IMR-90 (cell line): ENCODE measurements at regions not wholly inside any gene's neighbourhood (a gene's known extent, or its start where the extent isn't known, plus 50 kb on each side); places are given as distances from the start of the nearest gene placed in this dataset.

Experiments used
- ATAC-seq: fragments of 200-7000 bp; cut with Tn5 transposase; 2 replicates; pipeline ENCODE4 v1.9.1; 2020; ENCODE audit warnings: low read depth, mild to moderate bottlenecking, moderate library complexity
- BruUV-seq: library from RNA; stranded (reverse); fragments of 400-500 nt; replicated peaks from 2 replicates; lab custom pipeline; 2021; lab: Mats Ljungman, UMichigan
- CTCF ChIA-PET: fragments of 300-600 bp; formaldehyde crosslinking; extraction: SDS; loops from one replicate; lab custom pipeline; 2021; ENCODE audit warnings: antibody characterized with exemption; lab: Yijun Ruan, JAX
- POLR2A ChIA-PET: fragments of 300-600 bp; sonication (Branson Sonifier 250); formaldehyde crosslinking; loops from one replicate; lab custom pipeline; 2022; ENCODE audit warnings: antibody characterized with exemption; ENCODE audit not compliant: unreplicated experiment; lab: Charles Lee
- DNase-seq: peaks from one replicate; pipeline ENCODE4 v3.0.0; 2013
- H2AFZ ChIP-seq: replicated peaks from 2 replicates; pipeline ENCODE3; 2013; ENCODE audit warnings: low read length, mild to moderate bottlenecking; ENCODE audit not compliant: poor library complexity
- H2AK5ac ChIP-seq: 2 replicates; pipeline ENCODE4 v1.6.1; 2013; ENCODE audit warnings: low read depth, low read length, inconsistent platforms
- H2AK9ac ChIP-seq: replicated peaks from 2 replicates; pipeline ENCODE3; 2013; ENCODE audit warnings: mild to moderate bottlenecking, low read depth, low read length, moderate library complexity; ENCODE audit not compliant: poor library complexity
- H2BK120ac ChIP-seq: 2 replicates; pipeline ENCODE4 v1.6.1; 2013; ENCODE audit warnings: low read depth, low read length, inconsistent platforms
- H2BK15ac ChIP-seq: 3 replicates; pipeline ENCODE4 v1.6.1; 2013; ENCODE audit warnings: low read depth, low read length, inconsistent platforms
- H2BK20ac ChIP-seq: 2 replicates; pipeline ENCODE4 v1.6.1; 2013; ENCODE audit warnings: low read depth, mild to moderate bottlenecking, inconsistent platforms, low read length, moderate library complexity
- H2BK5ac ChIP-seq: 2 replicates; pipeline ENCODE4 v1.6.1; 2013; ENCODE audit warnings: mild to moderate bottlenecking, low read depth, low read length, inconsistent platforms; ENCODE audit not compliant: poor library complexity, severe bottlenecking
- H3K14ac ChIP-seq: replicated peaks from 2 replicates; pipeline ENCODE4 v1.6.1; 2013; ENCODE audit warnings: low read depth, low read length, inconsistent platforms
- H3K18ac ChIP-seq: 2 replicates; pipeline ENCODE4 v1.6.1; 2013; ENCODE audit warnings: low read depth, low read length, control low read depth
- H3K23ac ChIP-seq: 2 replicates; pipeline ENCODE4 v1.6.1; 2013; ENCODE audit warnings: low read depth, low read length, inconsistent platforms
- H3K27ac ChIP-seq: 2 replicates; pipeline ENCODE4 v1.5.1; 2013; ENCODE audit warnings: mild to moderate bottlenecking, control low read depth, low read length; ENCODE audit not compliant: insufficient read depth
- H3K27me3 ChIP-seq: 2 replicates; pipeline ENCODE4 v1.6.1; 2013; ENCODE audit warnings: low read length; ENCODE audit not compliant: control insufficient read depth, insufficient read depth
- H3K36me3 ChIP-seq: 2 replicates; pipeline ENCODE4 v1.6.1; 2013; ENCODE audit warnings: low read length, mixed read lengths; ENCODE audit not compliant: control insufficient read depth, insufficient read depth
- H3K4ac ChIP-seq: 2 replicates; pipeline ENCODE4 v1.6.1; 2013; ENCODE audit warnings: low read depth, low read length, inconsistent platforms
- H3K4me1 ChIP-seq: 2 replicates; pipeline ENCODE4 v1.6.1; 2013; ENCODE audit warnings: low read length, mixed read lengths; ENCODE audit not compliant: control insufficient read depth, insufficient read depth
- H3K4me2 ChIP-seq: 2 replicates; pipeline ENCODE4 v1.6.1; 2013; ENCODE audit warnings: low read depth, mild to moderate bottlenecking, control low read depth, low read length, moderate library complexity
- H3K4me3 ChIP-seq: 2 replicates; pipeline ENCODE4 v1.5.1; 2013; ENCODE audit warnings: low read depth, mild to moderate bottlenecking, control low read depth, low read length, moderate library complexity; ENCODE audit not compliant: insufficient read depth
- H3K56ac ChIP-seq: 2 replicates; pipeline ENCODE4 v1.6.1; 2013; ENCODE audit warnings: low read length, inconsistent platforms; ENCODE audit not compliant: insufficient read depth; ENCODE audit errors: extremely low read depth
- H3K79me1 ChIP-seq, 2 experiments: 2 replicates each; pipeline ENCODE4 v1.6.1; 2013; ENCODE audit warnings: low read length in 2 of 2, inconsistent platforms in 1 of 2, low read depth in 1 of 2
- H3K9ac ChIP-seq: 2 replicates; pipeline ENCODE4 v1.6.1; 2013; ENCODE audit warnings: low read depth, low read length, control low read depth
- H3K9me1 ChIP-seq: 2 replicates; pipeline ENCODE4 v1.6.1; 2013; ENCODE audit warnings: low read length, inconsistent platforms; ENCODE audit not compliant: insufficient read depth
- H3K9me3 ChIP-seq: 2 replicates; pipeline ENCODE4 v1.6.1; 2013; ENCODE audit warnings: low read length; ENCODE audit not compliant: control insufficient read depth, insufficient read depth
- H4K20me1 ChIP-seq: 2 replicates; pipeline ENCODE4 v1.6.1; 2013; ENCODE audit warnings: low read length, inconsistent platforms; ENCODE audit not compliant: insufficient read depth
- H4K5ac ChIP-seq: 2 replicates; pipeline ENCODE4 v1.6.1; 2013; ENCODE audit warnings: mild to moderate bottlenecking, low read depth, low read length, control low read depth
- H4K8ac ChIP-seq, 2 experiments: 2 replicates each; pipeline ENCODE4 v1.6.1; 2013; ENCODE audit warnings: low read depth in 2 of 2, low read length in 2 of 2, control low read depth in 1 of 2, inconsistent platforms in 1 of 2
- H4K91ac ChIP-seq: 2 replicates; pipeline ENCODE4 v1.6.1; 2013; ENCODE audit warnings: low read depth, low read length, inconsistent platforms; ENCODE audit not compliant: insufficient read depth
- CEBPB ChIP-seq: IDR thresholded peaks from 2 replicates; pipeline ENCODE4 v1.6.1; 2012; ENCODE audit warnings: low read depth, low read length, improper control_type of control experiment
- FOS ChIP-seq: fragments of 150-350 bp; IDR thresholded peaks from 2 replicates; pipeline ENCODE4 v1.6.1; 2016; ENCODE audit warnings: low read depth, low read length
- MAFK ChIP-seq: IDR thresholded peaks from 2 replicates; pipeline ENCODE4 v1.6.1; 2012; ENCODE audit warnings: low read depth, low read length, improper control_type of control experiment
- SMC3 ChIP-seq: fragments of 150-350 bp; IDR thresholded peaks from 2 replicates; pipeline ENCODE4 v1.6.1; 2016; ENCODE audit warnings: low read depth, mild to moderate bottlenecking, antibody characterized with exemption, low read length, moderate library complexity
- WGBS, 2 experiments: methylation state at CpG; one replicate each; pipeline versions ENCODE4 v1.1.5 to v1.1.7; 2013; ENCODE audit warnings: missing lambda C conversion rate in 2 of 2; ENCODE audit not compliant: insufficient read length in 1 of 2; ENCODE audit errors: extremely low coverage in 2 of 2; 5-methylcytosine and 5-hydroxymethylcytosine counted together
- dilution Hi-C: fragments of 300-500 bp; cut with HindIII; formaldehyde crosslinking; loops from one replicate; pipeline ENCODE4 v1.14.3; 2018; ENCODE audit warnings: low sequenced_read_pairs; ENCODE audit not compliant: unreplicated experiment
- in situ Hi-C: fragments of 300-500 bp; cut with MboI; formaldehyde crosslinking; loops from 3 replicates; pipeline ENCODE4 v1.14.3; 2019; ENCODE audit warnings: low sequenced_read_pairs, inconsistent platforms, mixed read lengths
- intact Hi-C: fragments of 100-400 bp; cut with micrococcal nuclease; formaldehyde crosslinking; loops from 2 replicates; pipeline ENCODE4 v1.10.0; 2022

GRCh38 chr11:92489826-92490399, 265.3 kb downstream of the FAT3 start:
- Histone ChIP-seq H2AFZ (no peak overlapping the region), H3K27me3 (no peaks in the 10 kb centered on the region), H3K79me1 (no peaks in the 10 kb centered on the region), H4K5ac (no peak overlapping the region), H3K23ac (no peak overlapping the region), H4K20me1 (no peaks in the 10 kb centered on the region), H3K9me3 (no peaks in the 10 kb centered on the region), H2AK5ac (no peak overlapping the region), H3K9me1 (no peaks in the 10 kb centered on the region), H3K27ac (no peak overlapping the region), H3K4me3 (no peak overlapping the region), H2BK15ac (no peak overlapping the region), H4K8ac (no peak overlapping the region), H3K36me3 (no peaks in the 10 kb centered on the region), H3K56ac (no peak overlapping the region), H2BK20ac (no peak overlapping the region), H3K9ac (no peak overlapping the region), H2AK9ac (no peak overlapping the region), H2BK120ac (no peak overlapping the region), H2BK5ac (no peak overlapping the region), H3K4me1 (no peaks in the 10 kb centered on the region), H3K4ac (no peak overlapping the region), H3K14ac (no peak overlapping the region), H3K4me2 (no peak overlapping the region), H3K18ac (no peak overlapping the region), H4K91ac (no peak overlapping the region)
- no CpG with 5 or more reads among the region's 3 CpGs for WGBS, 2 experiments
- DNase-seq (no peak), ATAC-seq (no peak)
- no TSS peak for BruUV-seq
- TF ChIP-seq CEBPB, result no peak
- TF ChIP-seq FOS, result no peak
- TF ChIP-seq SMC3, result no peak
- TF ChIP-seq MAFK, result no peak
- CTCF ChIA-PET, result interaction anchor here (0.7 kb wide), 1 partner anchor 10 kb away, joined by 3 read pairs; no protein-coding TSS in a partner anchor
- dilution Hi-C loops (no loop called here), in situ Hi-C loops (no loop called here), intact Hi-C loops (no loop called here)
- POLR2A ChIA-PET, result interaction anchor here (0.6 kb wide), 1 partner anchor 831 kb away, joined by 3 read pairs; no protein-coding TSS in a partner anchor
